ENCODE measurements at regions not wholly inside any gene's neighbourhood (a gene's known extent, or its start where the extent isn't known, plus 50 kb on each side); places are given as distances from the start of the nearest gene placed in this dataset.
"Not testable (repeated sequence)": the region's sequence is repeated elsewhere in the genome, so short reads cannot be mapped to it uniquely, and the experiment has no call there.

DNA sequence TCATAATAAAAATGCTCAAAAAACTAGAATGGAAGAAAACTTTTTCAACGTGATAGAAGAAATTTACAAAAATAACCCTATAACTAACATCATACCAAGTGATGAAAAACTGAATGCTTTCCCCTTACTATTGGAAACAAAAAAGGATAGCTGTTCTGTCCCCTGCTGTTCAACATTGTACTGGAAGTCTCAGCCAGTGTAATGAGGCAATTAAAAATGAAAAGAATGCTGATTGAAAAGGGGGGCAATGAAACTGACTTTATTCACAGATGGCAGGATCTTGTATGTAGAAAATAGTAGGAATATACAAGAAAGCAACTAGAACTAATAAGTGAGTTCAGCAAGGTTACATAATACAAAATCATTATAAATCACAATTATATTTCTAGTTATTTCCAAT, 337.9 kb upstream of the KITLG start:
- Mint-ChIP-seq H3K27ac (no peak overlapping the region), H3K4me3 (no peak overlapping the region), H3K4me1 (ENCODE audit: low read depth) (no peaks in the 10 kb centered on the region), H3K36me3 (peaks cover 4% of the 10 kb centered on the region), H3K9me3 (peaks cover 12% of the 10 kb centered on the region), H3K27me3 (no peaks in the 10 kb centered on the region)
- intact Hi-C loops (cut with micrococcal nuclease) = no loop called here
- no peak for DNase-seq
- ChIA-PET POLR2A (no interaction called here), CTCF (no interaction called here)

DNA sequence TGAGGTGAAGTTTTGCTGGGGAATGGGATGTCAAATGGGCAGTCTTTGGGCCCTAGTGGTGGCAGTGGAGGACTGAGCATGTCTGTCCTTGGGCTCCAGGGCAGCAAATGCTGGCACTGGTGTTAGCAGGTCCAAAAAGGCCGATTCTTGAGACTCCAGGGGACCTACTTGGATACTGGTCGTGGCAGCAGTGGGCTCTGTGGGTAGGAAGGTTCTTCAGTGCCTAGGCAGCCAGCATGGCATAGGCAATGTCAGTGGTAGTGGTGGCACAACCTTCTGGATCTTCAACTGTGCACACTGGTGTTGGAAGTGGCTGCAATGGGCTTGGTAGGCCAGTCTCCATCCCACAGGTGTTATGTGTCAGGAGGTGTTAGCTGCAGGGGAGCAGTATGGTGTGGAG, 334.7 kb upstream of the KITLG start:
- intact Hi-C loops (cut with micrococcal nuclease) = no loop called here
- Mint-ChIP-seq H3K36me3 (peaks cover 4% of the 10 kb centered on the region), H3K27me3 (no peaks in the 10 kb centered on the region), H3K27ac (no peak overlapping the region), H3K9me3 (peaks cover 14% of the 10 kb centered on the region), H3K4me3 (no peak overlapping the region), H3K4me1 (ENCODE audit: low read depth) (no peaks in the 10 kb centered on the region)
- CTCF ChIA-PET = no interaction called here
- no peak for DNase-seq
- POLR2A ChIA-PET = no interaction called here

DNA sequence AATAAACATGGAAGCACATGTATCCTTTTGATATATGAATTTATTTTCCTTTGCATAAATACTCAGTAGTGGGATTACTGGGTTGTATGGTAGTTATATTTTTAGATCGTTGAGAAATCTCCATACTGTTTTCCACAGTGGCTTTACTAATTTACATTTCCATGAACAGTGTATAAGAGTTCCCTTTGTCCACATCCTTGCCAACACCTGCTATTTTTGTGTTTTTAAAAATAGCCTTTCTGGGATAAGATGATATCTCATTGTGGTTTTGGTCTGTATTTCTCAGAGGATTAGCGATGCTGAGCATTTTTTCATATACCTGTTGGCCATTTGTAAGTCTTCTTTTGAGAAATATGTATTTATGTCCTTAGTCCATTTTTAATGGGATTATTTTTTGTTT, 329.2 kb upstream of the KITLG start:
- no peak overlapping the region for H3K27ac Mint-ChIP-seq
- H3K9me3 Mint-ChIP-seq = peaks cover 13% of the 10 kb centered on the region
- ChIA-PET CTCF (no interaction called here), POLR2A (no interaction called here)
- no peaks in the 10 kb centered on the region for H3K4me1 Mint-ChIP-seq (ENCODE audit: low read depth)
- H3K36me3 Mint-ChIP-seq = peaks cover under 1% of the 10 kb centered on the region
- no peaks in the 10 kb centered on the region for H3K27me3 Mint-ChIP-seq
- intact Hi-C loops (cut with micrococcal nuclease) = no loop called here
- DNase-seq = no peak
- H3K4me3 Mint-ChIP-seq = no peak overlapping the region

DNA sequence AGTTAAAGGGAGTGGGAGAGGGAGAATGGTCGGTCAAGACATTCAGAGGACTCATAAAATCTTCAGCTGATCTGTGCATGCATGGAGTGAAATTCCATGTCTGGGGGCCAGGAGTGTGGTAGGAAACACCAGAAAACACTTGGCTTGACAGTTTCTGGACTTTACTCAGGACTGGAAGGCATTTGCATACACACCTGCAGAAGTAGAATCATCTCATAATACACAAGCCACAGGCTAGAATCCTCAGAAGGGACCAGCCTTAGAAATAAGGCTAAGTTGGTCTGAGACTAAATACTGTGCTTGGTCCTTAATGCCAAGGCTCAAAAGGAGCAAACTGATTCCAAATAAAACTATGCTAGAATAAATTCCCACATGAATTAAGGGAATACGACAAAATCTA, 328.1 kb upstream of the KITLG start:
- H3K27ac Mint-ChIP-seq = no peak overlapping the region
- no peak for DNase-seq
- ChIA-PET POLR2A (no interaction called here), CTCF (no interaction called here)
- H3K4me1 Mint-ChIP-seq (ENCODE audit: low read depth) = no peaks in the 10 kb centered on the region
- no peak overlapping the region for H3K4me3 Mint-ChIP-seq
- no peaks in the 10 kb centered on the region for H3K36me3 Mint-ChIP-seq
- H3K27me3 Mint-ChIP-seq = no peaks in the 10 kb centered on the region
- intact Hi-C loops (cut with micrococcal nuclease) = no loop called here
- peaks cover 6% of the 10 kb centered on the region for H3K9me3 Mint-ChIP-seq

- POLR2A ChIA-PET = no interaction called here
- intact Hi-C loops (cut with micrococcal nuclease) = no loop called here
- no peak for DNase-seq
- CTCF ChIA-PET = no interaction called here
- H3K36me3 Mint-ChIP-seq = no peaks in the 10 kb centered on the region
- H3K4me3 Mint-ChIP-seq = no peak overlapping the region
- H3K9me3 Mint-ChIP-seq = peaks cover under 1% of the 10 kb centered on the region
- no peaks in the 10 kb centered on the region for H3K4me1 Mint-ChIP-seq (ENCODE audit: low read depth)
- no peaks in the 10 kb centered on the region for H3K27me3 Mint-ChIP-seq
- H3K27ac Mint-ChIP-seq = no peak overlapping the region
These were observed 324.4 kb upstream of the KITLG start for GRCh38 chr12:88904705-88905104.

- Mint-ChIP-seq H3K27me3 (no peaks in the 10 kb centered on the region), H3K27ac (no peak overlapping the region), H3K36me3 (no peaks in the 10 kb centered on the region), H3K4me1 (ENCODE audit: low read depth) (no peaks in the 10 kb centered on the region), H3K9me3 (no peaks in the 10 kb centered on the region), H3K4me3 (no peak overlapping the region)
- CTCF ChIA-PET = no interaction called here
- POLR2A ChIA-PET = no interaction called here
- DNase-seq = no peak
- intact Hi-C loops (cut with micrococcal nuclease) = no loop called here
These were observed 323.1 kb upstream of the KITLG start for GRCh38 chr12:88903333-88903732.

GRCh38 chr12:88897723-88898122, 317.5 kb upstream of the KITLG start:
- Mint-ChIP-seq H3K9me3 (no peaks in the 10 kb centered on the region), H3K36me3 (no peaks in the 10 kb centered on the region), H3K27me3 (no peaks in the 10 kb centered on the region), H3K4me1 (ENCODE audit: low read depth) (no peaks in the 10 kb centered on the region), H3K27ac (no peak overlapping the region), H3K4me3 (no peak overlapping the region)
- CTCF ChIA-PET = no interaction called here
- DNase-seq = no peak
- intact Hi-C loops (cut with micrococcal nuclease) = no loop called here
- POLR2A ChIA-PET = no interaction called here

GRCh38 chr12:88896958-88897357, 316.7 kb upstream of the KITLG start:
- no peaks in the 10 kb centered on the region for H3K36me3 Mint-ChIP-seq
- no peaks in the 10 kb centered on the region for H3K27me3 Mint-ChIP-seq
- no peak for DNase-seq
- ChIA-PET CTCF (no interaction called here), POLR2A (no interaction called here)
- no peaks in the 10 kb centered on the region for H3K9me3 Mint-ChIP-seq
- H3K27ac Mint-ChIP-seq = no peak overlapping the region
- no peak overlapping the region for H3K4me3 Mint-ChIP-seq
- intact Hi-C loops (cut with micrococcal nuclease) = no loop called here
- no peaks in the 10 kb centered on the region for H3K4me1 Mint-ChIP-seq (ENCODE audit: low read depth)

DNA sequence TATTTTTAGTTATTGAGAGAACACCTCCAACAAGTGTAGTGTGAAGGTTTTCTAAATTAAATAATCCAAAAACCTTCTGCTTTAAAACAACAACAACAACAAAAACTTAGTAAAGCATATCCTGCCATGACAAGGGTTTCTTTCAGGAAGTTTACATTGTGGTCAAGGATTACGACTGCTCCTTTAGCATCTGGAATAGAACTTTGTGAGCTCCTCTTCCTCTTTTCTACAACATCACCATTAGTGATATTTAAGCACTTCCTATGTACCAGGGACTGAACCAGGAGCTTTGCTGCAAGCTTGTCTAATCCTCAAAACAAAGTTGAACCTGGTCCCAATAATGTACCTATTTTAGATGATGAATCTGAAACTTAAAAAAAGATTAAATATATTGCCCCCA, 315.4 kb upstream of the KITLG start:
- intact Hi-C loops (cut with micrococcal nuclease) = no loop called here
- no peak for DNase-seq
- ChIA-PET CTCF (interaction anchor here (1.3 kb wide), 1 partner anchor 221 kb away, joined by 3 read pairs; no protein-coding TSS in a partner anchor), POLR2A (no interaction called here)
- Mint-ChIP-seq H3K9me3 (no peaks in the 10 kb centered on the region), H3K27me3 (no peaks in the 10 kb centered on the region), H3K36me3 (no peaks in the 10 kb centered on the region), H3K27ac (no peak overlapping the region), H3K4me1 (ENCODE audit: low read depth) (no peaks in the 10 kb centered on the region), H3K4me3 (no peak overlapping the region)

- POLR2A ChIA-PET = no interaction called here
- Mint-ChIP-seq H3K27ac (no peak overlapping the region), H3K36me3 (no peaks in the 10 kb centered on the region), H3K9me3 (no peaks in the 10 kb centered on the region), H3K4me1 (ENCODE audit: low read depth) (no peaks in the 10 kb centered on the region), H3K27me3 (no peaks in the 10 kb centered on the region), H3K4me3 (no peak overlapping the region)
- intact Hi-C loops (cut with micrococcal nuclease) = no loop called here
- DNase-seq = no peak
- CTCF ChIA-PET = no interaction called here
These were observed 313.5 kb upstream of the KITLG start for GRCh38 chr12:88893801-88894200.

DNA sequence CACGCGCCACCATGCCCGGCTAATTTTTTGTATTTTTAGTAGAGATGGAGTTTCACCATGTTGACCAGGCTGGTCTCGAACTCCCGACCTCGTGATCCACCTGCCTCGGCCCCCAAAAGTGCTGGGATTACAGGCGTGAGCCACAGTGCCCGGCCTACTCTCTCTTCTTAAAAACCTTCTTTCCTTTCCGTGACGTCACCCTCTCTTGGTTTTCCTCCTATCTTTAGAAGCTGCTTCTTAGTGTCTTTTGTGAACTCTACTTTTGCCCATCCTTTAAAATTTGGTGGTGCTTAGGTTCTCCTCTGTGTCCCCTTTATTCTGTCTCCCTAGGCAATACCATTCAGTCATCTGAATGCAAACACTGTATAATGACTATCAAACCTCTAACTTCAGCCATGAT, 311.2 kb upstream of the KITLG start:
- H3K36me3 Mint-ChIP-seq; H3K9me3 Mint-ChIP-seq; POLR2A ChIA-PET; H3K27me3 Mint-ChIP-seq; CTCF ChIA-PET; intact Hi-C loops (cut with micrococcal nuclease); H3K4me1 Mint-ChIP-seq (ENCODE audit: low read depth); DNase-seq; H3K27ac Mint-ChIP-seq; H3K4me3 Mint-ChIP-seq: not testable (repeated sequence)

DNA sequence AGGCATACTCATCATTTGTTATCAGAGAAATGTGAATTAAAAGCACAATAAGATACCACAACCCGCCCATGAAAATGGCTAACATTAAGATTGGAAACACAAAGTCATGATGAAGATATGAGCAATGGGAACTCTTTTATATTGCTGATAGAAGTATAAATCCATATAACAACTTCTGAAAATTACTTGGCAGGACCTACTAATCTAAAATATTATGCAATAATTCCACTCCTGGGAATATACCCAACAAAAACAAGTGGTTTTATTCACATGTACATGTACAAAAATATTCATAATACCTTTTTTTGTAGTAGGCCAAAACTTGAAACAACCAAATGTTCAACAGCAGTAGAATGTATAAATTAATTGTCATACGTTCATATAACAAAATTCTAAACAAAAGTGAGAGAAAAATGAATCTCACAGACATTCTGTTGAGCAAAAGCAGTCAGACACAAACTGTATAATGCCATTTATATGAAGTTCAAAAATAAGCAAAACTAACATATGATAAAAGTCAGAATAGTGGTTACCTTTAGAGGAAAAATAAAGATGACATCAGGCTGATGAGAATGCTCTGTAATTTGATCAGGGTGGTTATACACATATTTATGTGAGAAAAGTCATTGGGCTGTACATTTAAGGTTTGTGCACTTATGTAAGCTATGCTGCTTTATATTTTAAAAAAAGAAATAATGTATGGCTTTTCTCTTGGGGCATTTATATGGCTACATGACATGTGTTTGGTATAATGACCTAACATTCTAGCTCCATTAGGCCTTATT, 309.2 kb upstream of the KITLG start:
- Mint-ChIP-seq H3K36me3 (no peaks in the 10 kb centered on the region), H3K27me3 (no peaks in the 10 kb centered on the region), H3K4me3 (no peak overlapping the region), H3K4me1 (ENCODE audit: low read depth) (no peaks in the 10 kb centered on the region), H3K27ac (no peak overlapping the region), H3K9me3 (no peaks in the 10 kb centered on the region)
- ChIA-PET POLR2A (no interaction called here), CTCF (no interaction called here)
- no peak for DNase-seq
- intact Hi-C loops (cut with micrococcal nuclease) = no loop called here

DNA sequence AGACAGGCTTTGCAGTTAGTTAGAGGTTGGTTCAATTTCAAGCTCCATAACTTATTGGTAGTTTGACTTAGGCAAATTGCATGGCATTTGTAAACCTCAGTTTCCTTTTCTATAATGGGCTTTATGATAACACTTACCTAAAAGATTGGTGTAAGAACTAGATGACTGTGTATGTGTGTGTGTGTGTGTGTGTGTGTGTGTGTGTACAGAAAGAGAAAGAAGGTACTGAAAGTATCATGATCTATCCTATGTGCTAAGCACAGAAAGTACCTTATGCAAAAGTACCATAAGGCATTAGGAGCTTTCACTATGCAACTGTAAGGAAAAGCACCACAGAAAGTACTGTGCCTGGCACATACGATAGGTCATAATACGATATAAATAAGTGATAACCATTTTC, 304.3 kb upstream of the KITLG start:
- no peaks in the 10 kb centered on the region for H3K27me3 Mint-ChIP-seq
- no peak overlapping the region for H3K27ac Mint-ChIP-seq
- H3K36me3 Mint-ChIP-seq = no peaks in the 10 kb centered on the region
- no peak for DNase-seq
- no peaks in the 10 kb centered on the region for H3K4me1 Mint-ChIP-seq (ENCODE audit: low read depth)
- H3K4me3 Mint-ChIP-seq = no peak overlapping the region
- CTCF ChIA-PET = no interaction called here
- H3K9me3 Mint-ChIP-seq = no peaks in the 10 kb centered on the region
- POLR2A ChIA-PET = no interaction called here
- intact Hi-C loops (cut with micrococcal nuclease) = no loop called here

DNA sequence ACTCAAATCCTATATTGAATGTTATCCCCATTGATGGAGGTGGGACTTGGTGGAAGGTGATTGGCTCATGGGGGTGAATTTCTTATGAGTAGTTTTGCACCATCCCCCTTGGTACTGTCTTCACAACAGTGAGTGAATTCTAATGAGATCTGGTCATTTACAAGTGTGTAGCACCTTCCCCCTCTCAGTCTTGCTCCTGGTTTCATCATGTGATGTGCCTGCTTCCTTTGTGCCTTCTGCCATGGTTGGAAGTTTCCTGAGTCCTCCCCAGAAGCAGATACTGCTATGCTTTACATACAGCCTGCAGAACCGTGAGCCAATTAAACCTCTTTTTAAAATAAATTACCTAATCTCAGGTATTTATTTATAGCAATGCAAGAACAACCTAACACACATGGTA, 302.4 kb upstream of the KITLG start:
- ChIA-PET POLR2A (no interaction called here), CTCF (no interaction called here)
- DNase-seq = no peak
- Mint-ChIP-seq H3K27ac (no peak overlapping the region), H3K4me1 (ENCODE audit: low read depth) (no peaks in the 10 kb centered on the region), H3K27me3 (no peaks in the 10 kb centered on the region), H3K9me3 (no peaks in the 10 kb centered on the region), H3K4me3 (no peak overlapping the region), H3K36me3 (no peaks in the 10 kb centered on the region)
- intact Hi-C loops (cut with micrococcal nuclease) = no loop called here
